Non-pigmented ciliary epithelial cell (primary cell): ENCODE measurements at regions not wholly inside any gene's neighbourhood (a gene's known extent, or its start where the extent isn't known, plus 50 kb on each side); places are given as distances from the start of the nearest gene placed in this dataset.
"Not testable (repeated sequence)": the region's sequence is repeated elsewhere in the genome, so short reads cannot be mapped to it uniquely, and the experiment has no call there.

Experiments
- DNase-seq: peaks from one replicate; pipeline ENCODE4 v3.0.0-alpha.2; 2010; ENCODE audit warnings: low read depth

DNA sequence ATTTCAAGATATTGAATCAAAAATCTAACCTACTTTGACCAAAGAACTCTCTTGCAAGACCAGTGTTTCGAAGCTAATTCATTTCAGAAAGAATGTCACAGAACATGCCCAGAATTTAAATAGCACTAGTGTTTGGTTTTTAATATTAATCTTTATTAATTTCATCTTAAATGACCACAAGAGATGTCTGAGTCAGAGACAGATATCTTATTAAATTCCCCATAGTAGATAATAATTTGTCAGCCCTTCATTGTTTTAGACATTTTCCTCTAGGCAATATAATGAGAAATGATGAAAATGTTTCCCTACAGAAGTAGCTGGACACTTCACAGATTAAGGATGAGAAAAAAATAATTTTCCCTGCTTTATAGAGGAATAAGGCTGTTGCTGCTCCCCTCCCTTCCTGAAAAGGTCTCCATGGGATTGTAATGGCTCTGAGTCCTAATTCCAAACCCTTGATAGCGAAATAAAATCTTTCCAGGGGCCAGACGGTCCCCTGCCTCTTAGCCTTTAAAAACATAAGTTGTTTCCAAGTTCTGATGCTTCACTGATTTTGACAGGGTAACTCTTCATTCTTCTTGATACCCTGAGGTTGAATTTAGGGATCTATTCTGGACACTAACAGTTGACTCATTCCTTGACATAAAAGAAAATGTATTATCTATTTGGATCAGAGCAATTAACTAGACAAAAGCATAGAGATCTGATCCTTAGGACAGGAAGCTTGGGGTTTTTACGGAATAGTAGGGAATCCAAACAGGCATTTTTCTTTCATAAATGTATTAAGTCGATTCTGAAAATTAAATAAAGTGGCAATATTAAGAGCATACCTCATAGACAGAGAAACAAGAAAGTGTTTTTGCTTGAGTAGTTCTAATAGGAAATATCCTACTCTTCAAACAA is 820.8 kb downstream of the BRINP3 start:
- no peak for DNase-seq

DNA sequence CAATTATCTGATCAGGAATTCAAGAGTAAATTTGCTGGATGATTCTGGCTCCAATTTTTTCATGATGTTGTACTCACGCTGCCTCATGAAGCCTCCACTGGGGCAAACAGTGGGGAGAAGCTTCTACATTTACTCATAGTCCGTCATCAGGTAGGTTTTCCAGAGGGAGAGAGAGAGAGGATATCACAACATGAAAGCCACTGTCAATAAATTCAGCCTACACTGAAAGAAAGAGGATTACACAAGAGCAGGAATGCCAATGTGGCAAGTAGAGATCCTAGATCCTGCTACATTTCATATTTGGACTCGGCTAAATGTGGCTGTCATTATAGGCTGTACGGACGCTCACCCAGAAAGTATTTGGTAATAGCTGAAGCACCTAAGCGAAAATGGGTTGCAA is 819.9 kb downstream of the BRINP3 start:
- no peak for DNase-seq

GRCh38 chr1:189658381-189658780 is 819.3 kb downstream of the BRINP3 start:
- no peak for DNase-seq

DNA sequence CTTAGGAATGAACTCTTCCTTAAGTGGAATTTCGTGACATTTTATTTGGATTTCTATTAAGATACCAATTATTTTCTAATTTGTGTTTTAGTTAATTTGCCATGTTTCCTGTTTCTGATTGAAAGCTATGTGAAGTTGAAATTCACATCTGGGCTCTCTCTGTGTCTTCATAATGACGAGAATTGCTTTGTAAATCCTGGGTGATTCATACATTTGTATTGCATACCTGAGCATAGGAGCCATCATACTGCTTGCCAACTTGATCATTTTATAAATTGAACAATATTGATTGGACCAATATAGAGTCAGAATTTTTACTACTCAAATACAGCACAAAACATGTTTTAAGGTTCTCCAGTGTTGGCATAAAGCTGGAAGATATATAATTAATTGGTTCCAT is 817.9 kb downstream of the BRINP3 start:
- DNase-seq = no peak

- no peak for DNase-seq
Observed at GRCh38 chr1:189662190-189662589, 815.5 kb downstream of the BRINP3 start.

- DNase-seq = peak; percentile 13
Observed at GRCh38 chr1:189669846-189670245, 807.8 kb downstream of the BRINP3 start.

DNA sequence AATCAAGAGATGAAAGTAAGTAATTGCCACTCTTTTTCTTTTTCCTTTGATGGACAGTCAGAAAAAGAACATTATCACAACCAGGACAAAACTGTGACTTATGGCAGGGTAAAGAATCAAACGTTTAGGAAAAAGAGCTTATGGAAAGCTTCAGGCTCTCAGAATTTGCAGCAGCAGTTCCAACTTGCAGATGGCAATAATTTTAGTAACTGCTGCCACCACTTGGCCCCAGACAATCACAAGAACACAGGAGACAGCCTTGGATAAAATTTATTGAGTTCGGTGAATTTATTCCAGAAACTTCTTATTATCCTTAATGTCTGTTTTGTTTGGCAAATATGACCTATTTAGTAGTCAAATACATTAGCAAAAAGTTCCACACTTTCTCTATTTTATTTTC is 804.4 kb downstream of the BRINP3 start:
- DNase-seq = no peak

DNA sequence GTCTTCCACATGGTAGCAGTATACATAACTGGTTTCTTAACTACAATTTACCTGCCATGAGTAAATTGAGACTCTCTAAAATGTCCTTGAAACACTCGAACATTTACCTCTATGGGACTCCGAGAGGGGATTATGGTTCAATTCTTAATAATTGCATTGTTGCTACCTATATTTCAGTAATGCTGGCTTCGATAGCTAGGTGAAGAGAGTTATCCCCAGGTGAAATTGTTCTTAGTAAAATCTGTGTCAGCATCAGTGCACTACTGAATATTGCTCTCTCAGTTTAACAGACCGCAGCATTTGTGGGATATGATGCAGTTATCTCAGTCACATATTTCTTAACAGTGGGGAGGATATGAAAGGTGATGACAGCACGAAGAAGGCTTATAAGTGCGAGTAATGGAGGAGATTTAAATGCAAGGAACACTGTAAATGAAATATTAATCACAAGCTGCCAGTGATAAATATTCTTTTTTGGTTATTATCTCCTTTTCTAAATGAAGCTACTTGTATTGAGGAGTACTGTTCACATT is 801.9 kb downstream of the BRINP3 start:
- no peak for DNase-seq

DNA sequence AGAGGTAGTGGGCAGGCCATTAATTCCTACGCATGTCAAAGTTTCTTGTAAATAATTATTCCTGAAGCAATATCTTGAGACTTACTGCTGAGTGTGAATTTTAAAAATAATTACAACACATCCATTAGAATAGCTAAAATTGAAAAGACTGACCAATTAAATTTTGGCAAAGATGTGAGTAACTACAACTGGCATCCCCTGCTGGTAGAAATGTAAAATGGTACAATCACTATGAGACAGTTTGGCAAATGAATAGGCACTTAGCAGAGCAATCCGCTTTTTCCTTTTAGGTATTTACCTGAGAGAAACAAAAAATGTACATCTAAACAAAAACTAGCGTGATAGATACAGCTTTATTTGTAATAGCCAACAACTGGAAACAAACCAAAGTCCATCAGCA is 798.9 kb downstream of the BRINP3 start:
- no peak for DNase-seq

DNA sequence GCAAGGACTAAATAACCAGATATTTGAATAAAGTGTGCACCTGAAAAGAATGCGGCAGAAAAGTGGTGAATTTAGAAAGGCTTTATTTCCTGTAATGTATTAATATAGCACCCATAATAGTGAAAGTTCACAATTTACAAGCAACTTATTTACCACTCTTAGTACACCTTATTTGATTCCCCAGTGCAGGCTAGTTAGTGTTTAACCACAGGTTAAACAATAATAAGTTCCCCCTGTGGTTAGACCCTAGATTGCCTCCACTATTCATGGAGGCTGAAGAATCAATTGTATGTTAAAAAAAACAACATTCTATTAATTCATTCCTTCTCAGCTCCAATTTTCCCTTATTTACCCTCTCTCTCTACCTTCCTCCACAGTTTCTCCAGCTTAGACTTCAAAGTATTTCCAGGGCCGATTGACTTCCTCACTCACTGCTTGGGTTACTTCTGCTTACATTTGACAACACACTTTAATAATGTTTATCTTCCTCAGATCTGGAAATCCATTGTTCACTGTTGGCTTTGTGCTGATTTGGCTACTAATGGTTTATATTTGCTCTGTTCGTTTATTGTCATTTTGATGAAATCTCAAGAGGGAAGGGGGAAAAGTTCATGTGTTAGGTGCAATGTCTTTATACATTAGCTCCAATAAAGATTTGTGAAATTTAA is 796.3 kb downstream of the BRINP3 start:
- no peak for DNase-seq

GRCh38 chr1:189682591-189682990 is 795.1 kb downstream of the BRINP3 start:
- DNase-seq = no peak

DNA sequence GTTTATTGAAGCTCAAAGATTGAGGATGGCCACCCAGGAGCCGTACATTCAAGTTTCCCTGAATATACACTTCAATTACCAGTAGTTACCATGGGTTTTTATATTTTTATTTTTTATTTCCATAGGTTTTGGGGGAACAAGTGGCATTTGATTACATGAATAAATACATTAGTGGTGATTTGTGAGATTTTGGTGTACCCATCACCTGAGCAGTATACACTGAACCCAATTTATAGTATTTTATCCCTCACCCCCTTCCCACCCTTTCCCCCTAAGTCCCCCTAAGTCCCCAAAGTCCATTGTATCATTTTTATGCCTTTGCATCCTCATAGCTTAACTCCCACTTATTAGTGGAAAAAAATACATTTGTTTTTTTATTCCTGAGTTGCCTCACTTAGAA is 791.4 kb downstream of the BRINP3 start:
- no peak for DNase-seq

DNA sequence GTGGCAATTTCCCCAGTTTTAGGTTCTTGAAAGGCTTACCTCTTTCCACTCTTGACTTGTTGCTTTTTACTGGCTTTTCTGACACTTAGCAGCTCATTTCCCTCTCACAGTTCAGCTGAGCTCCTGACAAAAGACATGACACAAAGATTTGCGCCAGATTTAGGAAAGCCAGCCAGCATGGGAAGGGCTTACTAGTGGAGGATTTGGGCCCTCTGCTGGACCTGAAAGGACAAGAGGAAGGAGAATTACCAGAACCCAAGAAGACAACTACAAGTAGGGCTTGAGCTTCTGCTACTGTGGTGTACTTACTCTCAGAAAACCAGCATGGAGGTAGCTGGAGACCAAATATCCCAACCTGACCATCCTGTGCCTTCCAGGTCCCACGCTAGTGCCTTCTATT is 784.5 kb downstream of the BRINP3 start:
- DNase-seq = no peak

DNA sequence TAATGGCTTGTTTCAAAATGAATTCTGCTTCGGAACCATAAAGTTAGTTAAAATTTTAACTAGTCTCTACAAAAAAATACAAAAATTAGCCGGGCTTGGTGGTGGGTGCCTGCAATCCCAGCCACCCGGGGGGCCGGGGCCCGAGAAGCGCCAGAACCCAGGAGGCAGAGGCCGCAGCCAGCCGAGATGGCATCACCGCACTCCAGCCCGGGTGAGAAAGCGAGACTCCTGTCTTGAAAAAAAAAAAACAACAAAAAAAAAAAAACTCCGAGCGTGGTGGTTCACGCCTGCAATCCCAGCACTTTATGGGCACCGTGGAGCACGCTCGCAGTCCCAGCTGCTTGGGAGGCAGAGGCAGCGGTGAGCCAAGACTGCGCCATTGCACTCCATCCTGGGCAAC is 781.4 kb downstream of the BRINP3 start:
- DNase-seq = no peak

GRCh38 chr1:189697113-189697512 is 780.6 kb downstream of the BRINP3 start:
- DNase-seq = no peak

GRCh38 chr1:189701606-189702005 is 776.1 kb downstream of the BRINP3 start:
- DNase-seq = no peak

- DNase-seq = no peak
Observed at GRCh38 chr1:189706594-189706993, 771.1 kb downstream of the BRINP3 start.

DNA sequence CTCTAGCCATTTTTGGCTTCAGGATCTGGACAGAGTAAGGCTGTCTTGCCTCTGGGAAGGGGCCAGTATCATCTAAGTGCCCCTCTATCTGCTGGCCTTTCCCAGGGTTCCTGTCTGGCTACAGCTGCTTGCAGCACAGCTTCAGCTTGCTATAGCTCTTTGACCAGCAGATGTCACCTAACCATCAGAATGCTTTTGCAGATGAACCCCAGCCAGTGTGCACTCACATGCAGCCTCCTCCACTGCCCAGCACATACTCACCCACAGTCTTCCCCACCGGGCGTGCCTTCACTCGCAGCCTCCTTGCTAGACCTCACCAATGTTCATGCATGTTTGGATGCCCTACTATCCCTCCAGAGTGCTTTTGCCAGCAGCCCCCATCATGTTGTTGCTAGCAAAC is 769.0 kb downstream of the BRINP3 start:
- DNase-seq = peak; percentile 3

DNA sequence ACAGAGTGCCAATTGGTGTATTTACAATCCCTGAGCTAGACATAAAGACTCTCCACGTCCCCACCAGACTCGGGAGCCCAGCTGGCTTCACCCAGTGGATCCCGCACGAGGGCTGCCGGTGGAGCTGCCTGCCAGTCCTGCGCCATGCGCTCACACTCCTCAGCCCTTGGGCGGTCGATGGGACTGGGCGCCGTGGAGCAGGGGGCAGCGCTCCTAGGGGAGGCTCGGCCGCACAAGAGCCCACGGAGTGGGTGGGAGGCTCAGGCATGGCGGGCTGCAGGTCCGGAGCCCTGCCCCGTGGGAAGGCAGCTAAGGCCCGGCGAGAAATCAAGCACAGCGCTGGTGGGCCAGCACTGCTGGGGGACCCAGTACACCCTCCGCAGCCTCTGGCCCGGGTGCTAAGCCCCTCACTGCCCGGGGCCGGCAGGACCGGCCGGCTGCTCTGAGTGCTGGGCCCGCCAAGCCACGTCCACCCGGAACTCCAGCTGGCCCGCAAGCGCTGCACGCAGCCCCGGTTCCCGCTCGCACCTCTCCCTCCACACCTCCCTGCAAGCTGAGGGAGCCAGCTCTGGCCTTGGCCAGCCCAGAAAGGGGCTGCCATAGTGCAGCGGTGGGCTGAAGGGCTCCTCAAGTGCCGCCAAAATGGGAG is 759.4 kb downstream of the BRINP3 start:
- not testable (repeated sequence) for DNase-seq

- no peak for DNase-seq
Observed at GRCh38 chr1:189726806-189727205, 750.9 kb downstream of the BRINP3 start.

GRCh38 chr1:189751311-189751710 is 726.4 kb downstream of the BRINP3 start:
- DNase-seq = no peak

DNA sequence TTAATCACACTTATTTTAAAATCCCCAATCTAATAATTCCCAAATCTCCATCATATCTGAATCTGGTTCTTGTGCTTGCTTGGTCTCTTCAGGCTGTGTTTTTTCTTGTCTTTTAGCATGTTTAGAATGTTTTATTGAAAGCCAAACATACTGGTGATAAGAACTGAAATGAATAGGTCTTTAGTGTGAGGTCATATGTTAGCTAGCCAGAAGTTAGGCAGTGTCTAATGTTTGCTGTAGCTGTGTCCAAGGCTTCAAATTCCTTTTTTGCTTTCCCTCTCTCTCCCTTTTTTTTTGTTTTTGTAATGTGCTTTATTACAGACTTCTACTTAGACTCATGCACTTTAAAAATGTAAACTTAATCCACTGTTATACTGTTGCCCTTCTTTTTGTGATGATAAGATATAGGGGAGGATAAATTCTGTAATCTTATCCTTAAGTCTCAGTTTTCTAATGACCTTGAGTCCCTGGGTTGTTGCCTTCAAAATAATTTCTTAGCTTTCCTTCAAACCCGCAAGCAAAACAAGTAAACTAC is 725.1 kb downstream of the BRINP3 start:
- no peak for DNase-seq
